ENCODE measurements at regions not wholly inside any gene's neighbourhood (a gene's known extent, or its start where the extent isn't known, plus 50 kb on each side); places are given as distances from the start of the nearest gene placed in this dataset.

- intact Hi-C loops (cut with micrococcal nuclease): no loop called here
- DNase-seq (ENCODE audit: low read depth, low spot score) (no peak), ATAC-seq (no peak)
- H3K9me3 ChIP-seq (ENCODE audit: control insufficient read depth in 1 of 2, insufficient read depth in 1 of 2, low read depth in 1 of 2, low read length in 2 of 2): no peaks in the 10 kb centered on the region
- ChIA-PET RAD21 (ENCODE audit: low non-redundant PET in 1 of 2, low total read pairs in 2 of 2, uncharacterized antibody in 2 of 2, unreplicated experiment in 2 of 2) (no interaction called here), CTCF (no interaction called here), POLR2A (no interaction called here)
- no peak overlapping the region for H3K4me2 ChIP-seq (ENCODE audit: low read length)
- BruUV-seq (replicated peaks): no TSS peak
- H3K27me3 ChIP-seq (ENCODE audit: insufficient read depth, low read length): peaks cover 69% of the 10 kb centered on the region
- no peak overlapping the region for H3K4me3 ChIP-seq (replicated peaks in 1 of 2; ENCODE audit: low read depth in 1 of 2, low read length in 2 of 2)
- no peaks in the 10 kb centered on the region for H4K20me1 ChIP-seq (ENCODE audit: insufficient read depth)
- H3K36me3 ChIP-seq (ENCODE audit: control insufficient read depth in 1 of 2, insufficient read depth in 2 of 2, low read length in 2 of 2): no peaks in the 10 kb centered on the region
- TF ChIP-seq ZNF274 (IDR thresholded peaks at IDR 0.05; ENCODE audit: low read depth, low read length) (no peak), CBX3 (IDR thresholded peaks at IDR 0.05; ENCODE audit: low read depth) (no peak)
- TF ChIP-seq, protein P1, sequence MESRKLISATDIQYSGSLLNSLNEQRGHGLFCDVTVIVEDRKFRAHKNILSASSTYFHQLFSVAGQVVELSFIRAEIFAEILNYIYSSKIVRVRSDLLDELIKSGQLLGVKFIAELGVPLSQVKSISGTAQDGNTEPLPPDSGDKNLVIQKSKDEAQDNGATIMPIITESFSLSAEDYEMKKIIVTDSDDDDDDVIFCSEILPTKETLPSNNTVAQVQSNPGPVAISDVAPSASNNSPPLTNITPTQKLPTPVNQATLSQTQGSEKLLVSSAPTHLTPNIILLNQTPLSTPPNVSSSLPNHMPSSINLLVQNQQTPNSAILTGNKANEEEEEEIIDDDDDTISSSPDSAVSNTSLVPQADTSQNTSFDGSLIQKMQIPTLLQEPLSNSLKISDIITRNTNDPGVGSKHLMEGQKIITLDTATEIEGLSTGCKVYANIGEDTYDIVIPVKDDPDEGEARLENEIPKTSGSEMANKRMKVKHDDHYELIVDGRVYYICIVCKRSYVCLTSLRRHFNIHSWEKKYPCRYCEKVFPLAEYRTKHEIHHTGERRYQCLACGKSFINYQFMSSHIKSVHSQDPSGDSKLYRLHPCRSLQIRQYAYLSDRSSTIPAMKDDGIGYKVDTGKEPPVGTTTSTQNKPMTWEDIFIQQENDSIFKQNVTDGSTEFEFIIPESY (IDR thresholded peaks at IDR 0.05; ENCODE audit: extremely low read depth, insufficient replicate concordance, low read length): no peak
- no peak overlapping the region for H2AFZ ChIP-seq (ENCODE audit: low read depth, low read length, poor library complexity, severe bottlenecking)
- no peaks in the 10 kb centered on the region for H3K4me1 ChIP-seq (ENCODE audit: control insufficient read depth in 1 of 2, insufficient read depth in 2 of 2, low read length in 2 of 2)
- H3K27ac ChIP-seq (ENCODE audit: low read depth, low read length): no peak overlapping the region
- H3K9me2 ChIP-seq (ENCODE audit: insufficient read depth): no peaks in the 10 kb centered on the region
- H3K79me2 ChIP-seq (ENCODE audit: insufficient read depth, low read length): no peaks in the 10 kb centered on the region
- no peak overlapping the region for H3K9ac ChIP-seq (ENCODE audit: low read length)
These were observed 178.5 kb downstream of the DAD1 start for GRCh38 chr14:22410497-22410896.

DNA sequence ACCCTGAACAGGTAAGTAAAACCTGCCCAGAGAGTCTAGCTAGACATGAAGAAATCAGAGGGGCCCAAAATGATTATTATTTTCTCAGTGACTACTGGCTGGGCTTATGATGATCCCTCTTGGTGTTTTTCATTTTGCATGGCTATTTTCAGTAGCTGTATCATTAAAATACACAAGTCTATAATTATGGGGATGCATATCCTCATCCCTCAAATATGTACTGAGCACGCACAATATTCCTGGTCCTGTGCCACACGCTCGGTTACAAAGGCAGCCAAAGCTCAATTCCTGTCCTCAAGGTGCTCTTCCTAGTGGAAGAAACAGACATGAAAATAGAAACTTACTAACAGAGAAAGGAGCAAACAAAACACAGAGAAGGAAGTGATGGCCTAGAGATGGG, 180.0 kb downstream of the DAD1 start:
- no peak overlapping the region for H3K4me3 ChIP-seq (replicated peaks in 1 of 2; ENCODE audit: low read depth in 1 of 2, low read length in 2 of 2)
- no peak overlapping the region for H2AFZ ChIP-seq (ENCODE audit: low read depth, low read length, poor library complexity, severe bottlenecking)
- no peaks in the 10 kb centered on the region for H3K4me1 ChIP-seq (ENCODE audit: control insufficient read depth in 1 of 2, insufficient read depth in 2 of 2, low read length in 2 of 2)
- H3K4me2 ChIP-seq (ENCODE audit: low read length): no peak overlapping the region
- POLR2A ChIA-PET: no interaction called here
- TF ChIP-seq EGR1 (IDR thresholded peaks at IDR 0.05; ENCODE audit: low read depth) (no peak), YY1 (IDR thresholded peaks at IDR 0.05; ENCODE audit: extremely low read depth, insufficient replicate concordance, low read depth, low read length) (no peak), CTCF (IDR thresholded peaks at IDR 0.05 in 2 of 3, conservative IDR thresholded peaks at IDR 0.05 in 1 of 3; ENCODE audit: borderline replicate concordance in 1 of 3, insufficient read depth in 1 of 3, low read depth in 2 of 3, low read length in 2 of 3) (no peak), SP1 (IDR thresholded peaks at IDR 0.05; ENCODE audit: low read depth) (no peak), POLR2A (IDR thresholded peaks at IDR 0.05; ENCODE audit: borderline replicate concordance, extremely low read depth, insufficient read depth, insufficient read length) (no peak)
- TF ChIP-seq, protein P1 (IDR thresholded peaks at IDR 0.05; ENCODE audit: extremely low read depth, insufficient replicate concordance, low read length): no peak
- TF ChIP-seq, protein P2, sequence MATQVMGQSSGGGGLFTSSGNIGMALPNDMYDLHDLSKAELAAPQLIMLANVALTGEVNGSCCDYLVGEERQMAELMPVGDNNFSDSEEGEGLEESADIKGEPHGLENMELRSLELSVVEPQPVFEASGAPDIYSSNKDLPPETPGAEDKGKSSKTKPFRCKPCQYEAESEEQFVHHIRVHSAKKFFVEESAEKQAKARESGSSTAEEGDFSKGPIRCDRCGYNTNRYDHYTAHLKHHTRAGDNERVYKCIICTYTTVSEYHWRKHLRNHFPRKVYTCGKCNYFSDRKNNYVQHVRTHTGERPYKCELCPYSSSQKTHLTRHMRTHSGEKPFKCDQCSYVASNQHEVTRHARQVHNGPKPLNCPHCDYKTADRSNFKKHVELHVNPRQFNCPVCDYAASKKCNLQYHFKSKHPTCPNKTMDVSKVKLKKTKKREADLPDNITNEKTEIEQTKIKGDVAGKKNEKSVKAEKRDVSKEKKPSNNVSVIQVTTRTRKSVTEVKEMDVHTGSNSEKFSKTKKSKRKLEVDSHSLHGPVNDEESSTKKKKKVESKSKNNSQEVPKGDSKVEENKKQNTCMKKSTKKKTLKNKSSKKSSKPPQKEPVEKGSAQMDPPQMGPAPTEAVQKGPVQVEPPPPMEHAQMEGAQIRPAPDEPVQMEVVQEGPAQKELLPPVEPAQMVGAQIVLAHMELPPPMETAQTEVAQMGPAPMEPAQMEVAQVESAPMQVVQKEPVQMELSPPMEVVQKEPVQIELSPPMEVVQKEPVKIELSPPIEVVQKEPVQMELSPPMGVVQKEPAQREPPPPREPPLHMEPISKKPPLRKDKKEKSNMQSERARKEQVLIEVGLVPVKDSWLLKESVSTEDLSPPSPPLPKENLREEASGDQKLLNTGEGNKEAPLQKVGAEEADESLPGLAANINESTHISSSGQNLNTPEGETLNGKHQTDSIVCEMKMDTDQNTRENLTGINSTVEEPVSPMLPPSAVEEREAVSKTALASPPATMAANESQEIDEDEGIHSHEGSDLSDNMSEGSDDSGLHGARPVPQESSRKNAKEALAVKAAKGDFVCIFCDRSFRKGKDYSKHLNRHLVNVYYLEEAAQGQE (IDR thresholded peaks at IDR 0.05; ENCODE audit: low read depth): no peak
- RAD21 ChIA-PET (ENCODE audit: low non-redundant PET in 1 of 2, low total read pairs in 2 of 2, uncharacterized antibody in 2 of 2, unreplicated experiment in 2 of 2): no interaction called here
- H3K79me2 ChIP-seq (ENCODE audit: insufficient read depth, low read length): no peaks in the 10 kb centered on the region
- no peaks in the 10 kb centered on the region for H3K9me2 ChIP-seq (ENCODE audit: insufficient read depth)
- no peaks in the 10 kb centered on the region for H3K36me3 ChIP-seq (ENCODE audit: control insufficient read depth in 1 of 2, insufficient read depth in 2 of 2, low read length in 2 of 2)
- ATAC-seq (no peak), DNase-seq (ENCODE audit: low read depth, low spot score) (no peak)
- H3K27me3 ChIP-seq (ENCODE audit: insufficient read depth, low read length): peaks cover 84% of the 10 kb centered on the region
- no TSS peak for BruUV-seq (replicated peaks)
- no peaks in the 10 kb centered on the region for H4K20me1 ChIP-seq (ENCODE audit: insufficient read depth)
- H3K9me3 ChIP-seq (ENCODE audit: control insufficient read depth in 1 of 2, insufficient read depth in 1 of 2, low read depth in 1 of 2, low read length in 2 of 2): no peaks in the 10 kb centered on the region
- H3K9ac ChIP-seq (ENCODE audit: low read length): no peak overlapping the region
- intact Hi-C loops (cut with micrococcal nuclease): no loop called here
- no peak overlapping the region for H3K27ac ChIP-seq (ENCODE audit: low read depth, low read length)
- CTCF ChIA-PET: no interaction called here
